Fibroblast of gingiva (primary cell): ENCODE measurements at regions not wholly inside any gene's neighbourhood (a gene's known extent, or its start where the extent isn't known, plus 50 kb on each side); places are given as distances from the start of the nearest gene placed in this dataset.

Source experiments
- DNase-seq: peaks from one replicate; pipeline ENCODE4 v3.0.0-alpha.2; 2011; ENCODE audit warnings: low read depth

DNA sequence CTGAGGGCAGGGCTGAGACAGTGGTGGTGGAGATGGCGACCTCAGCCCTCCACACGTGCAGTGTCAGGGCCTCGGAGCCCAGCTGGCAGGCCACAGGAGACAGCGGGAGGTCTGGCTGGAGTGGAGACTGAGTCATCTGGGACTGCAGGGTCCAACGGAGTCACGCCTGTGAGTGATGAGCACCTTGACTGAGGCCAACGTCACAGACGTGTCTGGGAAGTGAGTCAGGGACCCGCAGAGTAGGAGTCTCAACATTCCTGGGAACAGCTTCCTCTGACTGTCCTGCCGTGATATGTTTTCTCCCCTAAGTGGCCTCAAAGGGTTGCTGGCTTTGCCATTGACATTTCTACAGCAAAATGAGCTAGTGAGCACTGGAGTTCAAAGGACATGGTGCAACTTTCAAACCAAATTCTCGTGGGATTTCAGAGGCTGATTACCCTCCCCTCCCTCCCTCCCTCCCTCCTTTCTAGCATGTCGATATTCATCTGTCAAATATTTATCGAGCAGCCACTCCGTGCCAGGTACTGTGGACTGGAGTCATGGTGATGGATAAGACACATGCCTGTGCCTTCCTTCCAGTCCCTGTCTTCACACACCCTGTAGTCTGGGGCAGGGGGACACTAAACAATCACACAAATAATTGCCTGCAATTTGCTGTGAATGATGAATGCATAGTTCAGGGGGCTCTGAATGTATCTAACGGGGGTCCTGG, 53.3 kb upstream of the AMOTL2 start:
- DNase-seq: peak; percentile 93

DNA sequence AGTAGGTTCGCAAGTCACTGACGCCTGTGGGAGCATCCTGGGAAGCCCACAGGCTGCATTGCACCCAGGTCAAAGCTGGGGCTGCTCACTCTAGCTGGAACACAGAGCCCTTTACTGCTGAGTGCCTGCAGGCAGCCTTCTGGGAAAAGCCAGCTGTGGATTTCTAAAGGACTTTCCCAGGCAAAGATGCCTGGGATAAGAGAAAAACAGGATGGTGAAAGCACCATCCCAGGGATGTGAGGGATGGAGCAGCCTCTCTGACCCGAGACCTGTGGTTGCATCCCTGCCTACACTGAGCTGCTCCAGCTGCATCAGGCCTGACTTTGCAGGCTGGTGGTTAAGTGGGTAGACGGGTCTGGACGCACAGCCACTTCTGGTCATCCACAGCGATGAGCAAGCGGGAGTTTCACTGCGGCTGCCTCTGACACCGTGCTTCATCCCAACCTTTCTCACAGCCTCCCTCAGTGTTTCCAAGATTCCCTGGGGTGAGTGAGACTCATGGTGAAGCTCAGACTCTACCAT, 52.5 kb upstream of the AMOTL2 start:
- no peak for DNase-seq

DNA sequence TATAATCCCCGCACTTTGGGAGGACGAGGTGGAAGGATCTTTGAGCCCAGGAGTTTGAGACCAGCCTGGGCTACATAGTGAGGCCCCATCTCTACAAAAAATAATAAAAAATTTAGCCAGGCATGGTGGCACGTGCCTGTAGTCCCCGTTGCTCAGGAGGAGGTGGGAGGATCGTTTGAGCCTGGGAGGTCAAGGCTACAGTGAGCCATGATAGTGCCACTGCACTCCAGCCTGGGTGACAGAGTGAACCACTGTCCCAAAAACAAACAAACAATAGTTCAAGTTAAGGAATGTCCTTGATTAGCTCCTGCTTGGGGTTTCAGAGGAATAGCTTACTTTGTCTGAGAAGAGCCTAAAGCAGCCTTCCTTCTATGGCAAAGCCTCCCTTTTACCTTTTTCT, 51.7 kb upstream of the AMOTL2 start:
- no peak for DNase-seq
